ENCODE measurements at regions not wholly inside any gene's neighbourhood (a gene's known extent, or its start where the extent isn't known, plus 50 kb on each side); places are given as distances from the start of the nearest gene placed in this dataset.

- DNase-seq (ENCODE audit: low read depth), result no peak
- H3K4me3 ChIP-seq (ENCODE audit: low read depth, low read length), result no peak overlapping the region
- no peak for TF ChIP-seq CTCF (IDR thresholded peaks at IDR 0.05; ENCODE audit: insufficient read depth, low read depth, low read length)
Observed at GRCh38 chr9:88713010-88713409, 178.0 kb downstream of the NXNL2 start.

GRCh38 chr9:88716596-88717290, 181.8 kb downstream of the NXNL2 start:
- peak; percentile 26 for DNase-seq (ENCODE audit: low read depth)
- no peak overlapping the region for H3K4me3 ChIP-seq (ENCODE audit: low read depth, low read length)
- no peak for TF ChIP-seq CTCF (IDR thresholded peaks at IDR 0.05; ENCODE audit: insufficient read depth, low read depth, low read length)

- TF ChIP-seq CTCF (IDR thresholded peaks at IDR 0.05; ENCODE audit: insufficient read depth, low read depth, low read length), result no peak
- no peak for DNase-seq (ENCODE audit: low read depth)
- H3K4me3 ChIP-seq (ENCODE audit: low read depth, low read length), result no peak overlapping the region
Observed at GRCh38 chr9:88721025-88721424, 186.0 kb downstream of the NXNL2 start.

GRCh38 chr9:88721495-88722279, 186.7 kb downstream of the NXNL2 start:
- no peak for TF ChIP-seq CTCF (IDR thresholded peaks at IDR 0.05; ENCODE audit: insufficient read depth, low read depth, low read length)
- no peak overlapping the region for H3K4me3 ChIP-seq (ENCODE audit: low read depth, low read length)
- DNase-seq (ENCODE audit: low read depth), result no peak

GRCh38 chr9:88722753-88723152, 187.8 kb downstream of the NXNL2 start:
- TF ChIP-seq CTCF (IDR thresholded peaks at IDR 0.05; ENCODE audit: insufficient read depth, low read depth, low read length), result peak; percentile 43
- no peak for DNase-seq (ENCODE audit: low read depth)
- H3K4me3 ChIP-seq (ENCODE audit: low read depth, low read length), result no peak overlapping the region

GRCh38 chr9:88723751-88724150, 188.8 kb downstream of the NXNL2 start:
- no peak for TF ChIP-seq CTCF (IDR thresholded peaks at IDR 0.05; ENCODE audit: insufficient read depth, low read depth, low read length)

More at GRCh38 chr9:88723751-88724150, 188.8 kb downstream of the NXNL2 start:
- no peak overlapping the region for H3K4me3 ChIP-seq (ENCODE audit: low read depth, low read length)
- DNase-seq (ENCODE audit: low read depth), result peak; percentile 41

Measured in fibroblast of villous mesenchyme (primary cell).